ENCODE measurements at regions not wholly inside any gene's neighbourhood (a gene's known extent, or its start where the extent isn't known, plus 50 kb on each side); places are given as distances from the start of the nearest gene placed in this dataset.

DNA sequence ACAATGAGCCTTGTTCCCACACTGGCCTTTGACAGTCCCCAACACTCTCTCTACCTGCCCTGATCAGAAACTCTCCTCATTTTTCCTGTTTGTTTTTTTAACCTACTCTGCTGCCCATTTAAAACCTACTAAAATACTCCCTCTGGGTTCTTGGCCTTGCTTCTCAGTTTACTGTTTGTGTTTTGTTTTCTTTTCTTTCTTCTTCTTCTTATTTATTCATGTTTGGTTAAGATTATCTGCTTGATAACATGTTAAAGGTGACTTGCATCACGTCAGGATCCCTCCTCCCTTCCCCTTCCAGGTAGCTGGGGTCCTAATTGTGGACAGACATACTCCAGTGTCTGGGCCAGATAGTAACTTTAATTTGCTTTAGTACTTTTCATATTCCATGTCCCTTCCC lies 95.0 kb upstream of the KCNA4 start:
- TF ChIP-seq POLR2A (IDR thresholded peaks at IDR 0.05): no peak
- TF ChIP-seq, protein P1, sequence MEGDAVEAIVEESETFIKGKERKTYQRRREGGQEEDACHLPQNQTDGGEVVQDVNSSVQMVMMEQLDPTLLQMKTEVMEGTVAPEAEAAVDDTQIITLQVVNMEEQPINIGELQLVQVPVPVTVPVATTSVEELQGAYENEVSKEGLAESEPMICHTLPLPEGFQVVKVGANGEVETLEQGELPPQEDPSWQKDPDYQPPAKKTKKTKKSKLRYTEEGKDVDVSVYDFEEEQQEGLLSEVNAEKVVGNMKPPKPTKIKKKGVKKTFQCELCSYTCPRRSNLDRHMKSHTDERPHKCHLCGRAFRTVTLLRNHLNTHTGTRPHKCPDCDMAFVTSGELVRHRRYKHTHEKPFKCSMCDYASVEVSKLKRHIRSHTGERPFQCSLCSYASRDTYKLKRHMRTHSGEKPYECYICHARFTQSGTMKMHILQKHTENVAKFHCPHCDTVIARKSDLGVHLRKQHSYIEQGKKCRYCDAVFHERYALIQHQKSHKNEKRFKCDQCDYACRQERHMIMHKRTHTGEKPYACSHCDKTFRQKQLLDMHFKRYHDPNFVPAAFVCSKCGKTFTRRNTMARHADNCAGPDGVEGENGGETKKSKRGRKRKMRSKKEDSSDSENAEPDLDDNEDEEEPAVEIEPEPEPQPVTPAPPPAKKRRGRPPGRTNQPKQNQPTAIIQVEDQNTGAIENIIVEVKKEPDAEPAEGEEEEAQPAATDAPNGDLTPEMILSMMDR (IDR thresholded peaks at IDR 0.05): no peak
- no peak for TF ChIP-seq EP300 (IDR thresholded peaks at IDR 0.05)
- Histone ChIP-seq H3K4me3 (no peak overlapping the region), H3K4me1 (ENCODE audit: insufficient read depth) (no peaks in the 10 kb centered on the region), H3K27me3 (no peaks in the 10 kb centered on the region), H3K36me3 (no peaks in the 10 kb centered on the region), H3K9me3 (no peaks in the 10 kb centered on the region), H3K27ac (no peak overlapping the region)
- WGBS, 3 donors: 29 to 54% (median 52%) methylated on average over 1 of the region's 1 CpG
- intact Hi-C loops (cut with DNase I): no loop called here
- DNase-seq: no peak

DNA sequence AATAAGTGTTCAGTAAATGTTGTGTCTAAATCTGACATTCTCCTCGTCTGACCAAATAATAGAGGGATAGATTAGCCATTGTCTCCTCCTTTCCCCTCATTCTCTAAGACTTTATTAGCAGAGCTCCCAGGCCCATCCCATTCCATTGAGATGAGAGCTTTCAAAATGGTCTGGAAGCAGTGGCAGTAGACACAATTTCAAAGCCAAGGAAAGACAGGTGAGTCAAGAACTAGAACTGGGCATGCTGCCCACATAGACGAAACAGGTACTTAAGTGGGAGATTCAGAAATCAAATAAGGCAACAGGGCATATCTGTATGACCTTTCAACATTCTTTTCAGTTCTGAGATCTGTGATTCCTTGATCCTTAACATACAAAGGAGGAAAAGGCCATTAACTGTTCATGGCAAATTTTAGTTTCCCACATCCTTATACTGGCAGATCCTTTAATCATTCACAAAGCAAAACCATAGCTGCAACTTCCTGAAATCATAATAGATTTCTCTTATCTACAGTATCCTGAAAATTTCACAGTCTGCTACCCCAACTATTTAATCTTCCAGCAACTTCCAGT lies 96.6 kb upstream of the KCNA4 start:
- 17 to 35% (median 23%) methylated on average over 2 of the region's 2 CpGs for WGBS, 3 donors

DNA sequence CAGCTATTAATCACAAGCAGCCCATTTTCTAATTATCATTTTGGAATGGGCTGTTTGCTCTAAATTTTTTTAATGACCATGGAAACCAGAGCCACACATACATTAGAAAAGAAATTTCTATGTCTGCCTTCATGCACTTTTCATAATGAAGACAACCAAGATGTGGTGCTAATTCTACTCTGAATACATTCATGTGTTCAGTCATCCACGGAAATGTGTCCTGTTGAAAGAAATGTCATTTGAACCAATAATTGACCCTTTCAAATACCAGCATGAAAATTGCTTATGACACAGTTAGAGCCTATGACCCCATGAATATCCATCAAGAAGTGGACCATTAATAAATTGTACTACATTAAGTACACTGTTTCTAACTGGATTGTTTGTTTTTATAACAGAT lies 99.7 kb upstream of the KCNA4 start:
- Histone ChIP-seq H3K36me3 (no peaks in the 10 kb centered on the region), H3K27me3 (no peaks in the 10 kb centered on the region), H3K4me1 (ENCODE audit: insufficient read depth) (no peaks in the 10 kb centered on the region), H3K4me3 (no peak overlapping the region), H3K27ac (no peak overlapping the region), H3K9me3 (no peaks in the 10 kb centered on the region)
- no peak for DNase-seq
- 78 to 88% (median 83%) methylated on average over 1 of the region's 1 CpG for WGBS, 3 donors
- TF ChIP-seq EP300 (IDR thresholded peaks at IDR 0.05) (no peak), POLR2A (IDR thresholded peaks at IDR 0.05) (no peak)
- TF ChIP-seq, protein P1 (IDR thresholded peaks at IDR 0.05): no peak
- intact Hi-C loops (cut with DNase I): no loop called here

More for the DNA sequence above, 96.6 kb upstream of the KCNA4 start:
- no peak overlapping the region for H3K27ac ChIP-seq
- H3K4me3 ChIP-seq: no peak overlapping the region
- intact Hi-C loops (cut with DNase I): no loop called here
- TF ChIP-seq, protein P1 (IDR thresholded peaks at IDR 0.05): no peak
- no peak for TF ChIP-seq POLR2A (IDR thresholded peaks at IDR 0.05)
- no peak for TF ChIP-seq EP300 (IDR thresholded peaks at IDR 0.05)
- H3K4me1 ChIP-seq (ENCODE audit: insufficient read depth): no peaks in the 10 kb centered on the region
- H3K27me3 ChIP-seq: no peaks in the 10 kb centered on the region
- no peaks in the 10 kb centered on the region for H3K36me3 ChIP-seq
- H3K9me3 ChIP-seq: no peaks in the 10 kb centered on the region
- no peak for DNase-seq

DNA sequence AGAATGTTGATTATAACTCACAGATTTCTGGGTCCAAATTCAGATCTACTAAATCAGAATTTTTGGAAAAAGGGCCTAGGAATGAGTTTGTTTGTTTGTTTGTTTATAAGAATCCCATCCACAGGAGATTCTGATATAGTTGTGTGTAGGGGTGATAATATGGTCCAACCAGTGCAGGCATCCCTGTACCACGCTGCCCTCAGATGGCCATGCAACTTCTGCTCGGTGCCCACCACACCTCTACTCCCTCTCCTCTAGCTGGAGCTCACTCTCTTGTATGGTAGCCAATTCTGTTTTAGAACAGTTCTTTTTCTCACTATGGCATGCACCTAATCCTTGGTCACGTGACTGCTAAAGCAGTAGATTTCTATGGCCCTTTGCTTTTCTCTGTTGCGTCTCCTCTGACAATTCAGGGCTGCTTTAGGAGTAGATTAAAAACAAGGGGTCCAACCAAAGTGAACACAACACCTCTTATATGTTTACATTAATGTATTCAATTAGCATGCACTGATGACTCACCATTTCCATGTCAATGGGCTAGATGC lies 103.3 kb upstream of the KCNA4 start:
- no peak for TF ChIP-seq POLR2A (IDR thresholded peaks at IDR 0.05)
- no peak for TF ChIP-seq EP300 (IDR thresholded peaks at IDR 0.05)
- TF ChIP-seq, protein P1 (IDR thresholded peaks at IDR 0.05): no peak
- WGBS, 3 donors: 83 to 91% (median 87%) methylated on average over 4 of the region's 4 CpGs
- no peak for DNase-seq
- Histone ChIP-seq H3K27ac (no peak overlapping the region), H3K9me3 (no peaks in the 10 kb centered on the region), H3K4me1 (ENCODE audit: insufficient read depth) (no peaks in the 10 kb centered on the region), H3K27me3 (no peaks in the 10 kb centered on the region), H3K36me3 (no peaks in the 10 kb centered on the region), H3K4me3 (no peak overlapping the region)
- intact Hi-C loops (cut with DNase I): no loop called here
